ENCODE measurements at regions not wholly inside any gene's neighbourhood (a gene's known extent, or its start where the extent isn't known, plus 50 kb on each side); places are given as distances from the start of the nearest gene placed in this dataset.

DNA sequence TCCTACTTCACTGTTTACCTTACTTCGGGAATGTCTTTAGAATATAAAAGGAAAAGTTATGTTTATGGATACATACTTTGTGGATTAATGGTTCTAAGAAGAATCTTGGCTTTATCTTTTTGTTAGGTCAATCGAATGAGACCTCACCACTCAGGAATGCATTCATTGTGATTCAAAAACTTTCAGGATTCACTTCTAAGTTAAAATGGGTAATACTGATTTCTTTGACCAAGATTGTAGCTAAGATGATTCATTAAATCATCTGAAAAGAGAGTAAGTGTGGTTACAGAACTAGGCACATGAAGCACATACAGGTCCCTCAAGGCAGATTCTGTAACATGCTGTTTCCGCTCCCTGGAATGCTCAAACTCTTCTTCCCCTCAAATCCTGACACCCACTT is 716.4 kb downstream of the KCNA4 start:
- TF ChIP-seq ARNT (IDR thresholded peaks at IDR 0.05): no peak
- no peak for TF ChIP-seq SUZ12 (IDR thresholded peaks at IDR 0.05)
- TF ChIP-seq ZNF384 (IDR thresholded peaks at IDR 0.05): no peak
- TF ChIP-seq BHLHE40 (IDR thresholded peaks at IDR 0.05; ENCODE audit: borderline replicate concordance): no peak
- no peak for TF ChIP-seq FOXM1 (IDR thresholded peaks at IDR 0.05; ENCODE audit: borderline replicate concordance)
- TF ChIP-seq ELF4 (IDR thresholded peaks at IDR 0.05): no peak
- no peak for TF ChIP-seq PKNOX1 (IDR thresholded peaks at IDR 0.05)
- no peak for TF ChIP-seq NFRKB (IDR thresholded peaks at IDR 0.05)
- TF ChIP-seq FOXK2 (IDR thresholded peaks at IDR 0.05): no peak
- no peak for TF ChIP-seq HDGF (IDR thresholded peaks at IDR 0.05; ENCODE audit: borderline replicate concordance)
- no peak for TF ChIP-seq FOXA1 (IDR thresholded peaks at IDR 0.05)
- TF ChIP-seq CTBP1 (IDR thresholded peaks at IDR 0.05; ENCODE audit: borderline replicate concordance): no peak
- TF ChIP-seq L3MBTL2 (conservative IDR thresholded peaks at IDR 0.05): no peak
- no peak for TF ChIP-seq TARDBP (IDR thresholded peaks at IDR 0.05)
- no peak for TF ChIP-seq SP1 (IDR thresholded peaks at IDR 0.05)
- no peak for TF ChIP-seq LEF1 (IDR thresholded peaks at IDR 0.05; ENCODE audit: borderline replicate concordance)
- CTCF ChIA-PET: no interaction called here
- no peak for DNase-seq (ENCODE audit: extremely low spot score)
- POLR2A ChIA-PET: no interaction called here

- ChIA-PET POLR2A (no interaction called here), CTCF (no interaction called here)
- TF ChIP-seq FOXK2 (IDR thresholded peaks at IDR 0.05) (no peak), LEF1 (IDR thresholded peaks at IDR 0.05; ENCODE audit: borderline replicate concordance) (no peak), L3MBTL2 (conservative IDR thresholded peaks at IDR 0.05) (no peak), FOXA1 (IDR thresholded peaks at IDR 0.05) (no peak), PKNOX1 (IDR thresholded peaks at IDR 0.05) (no peak), SUZ12 (IDR thresholded peaks at IDR 0.05) (no peak), HDGF (IDR thresholded peaks at IDR 0.05; ENCODE audit: borderline replicate concordance) (no peak), ZNF384 (IDR thresholded peaks at IDR 0.05) (no peak), ELF4 (IDR thresholded peaks at IDR 0.05) (no peak), FOXM1 (IDR thresholded peaks at IDR 0.05; ENCODE audit: borderline replicate concordance) (no peak), BHLHE40 (IDR thresholded peaks at IDR 0.05; ENCODE audit: borderline replicate concordance) (no peak), TARDBP (IDR thresholded peaks at IDR 0.05) (no peak), ARNT (IDR thresholded peaks at IDR 0.05) (no peak), SP1 (IDR thresholded peaks at IDR 0.05) (no peak), CTBP1 (IDR thresholded peaks at IDR 0.05; ENCODE audit: borderline replicate concordance) (no peak), NFRKB (IDR thresholded peaks at IDR 0.05) (no peak)
- DNase-seq (ENCODE audit: extremely low spot score): no peak
Observed at GRCh38 chr11:29296680-29297079, 720.1 kb downstream of the KCNA4 start.

DNA sequence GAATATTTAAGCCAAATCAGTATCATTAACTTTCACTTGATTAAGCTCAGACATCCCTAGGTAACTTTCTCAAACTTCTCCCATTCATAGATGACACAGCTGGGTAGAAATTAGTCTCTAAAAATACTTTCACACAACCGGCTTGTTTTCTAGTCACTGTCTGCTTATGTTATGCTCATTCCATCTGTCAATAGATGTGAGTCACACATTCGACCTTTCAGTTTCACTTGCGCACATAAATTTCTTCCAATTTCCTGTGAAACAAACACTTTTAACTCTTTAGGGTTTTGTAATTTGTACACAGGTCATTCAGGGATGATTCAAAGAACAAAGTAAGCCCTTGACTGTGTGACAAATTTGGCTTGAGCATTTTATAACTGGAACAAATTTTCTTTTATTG is 723.0 kb downstream of the KCNA4 start:
- ChIA-PET POLR2A (no interaction called here), CTCF (no interaction called here)
- no peak for DNase-seq (ENCODE audit: extremely low spot score)
- TF ChIP-seq PKNOX1 (IDR thresholded peaks at IDR 0.05): no peak
- TF ChIP-seq ZNF384 (IDR thresholded peaks at IDR 0.05): no peak
- no peak for TF ChIP-seq L3MBTL2 (conservative IDR thresholded peaks at IDR 0.05)
- no peak for TF ChIP-seq SP1 (IDR thresholded peaks at IDR 0.05)
- no peak for TF ChIP-seq FOXM1 (IDR thresholded peaks at IDR 0.05; ENCODE audit: borderline replicate concordance)
- TF ChIP-seq ARNT (IDR thresholded peaks at IDR 0.05): no peak

DNA sequence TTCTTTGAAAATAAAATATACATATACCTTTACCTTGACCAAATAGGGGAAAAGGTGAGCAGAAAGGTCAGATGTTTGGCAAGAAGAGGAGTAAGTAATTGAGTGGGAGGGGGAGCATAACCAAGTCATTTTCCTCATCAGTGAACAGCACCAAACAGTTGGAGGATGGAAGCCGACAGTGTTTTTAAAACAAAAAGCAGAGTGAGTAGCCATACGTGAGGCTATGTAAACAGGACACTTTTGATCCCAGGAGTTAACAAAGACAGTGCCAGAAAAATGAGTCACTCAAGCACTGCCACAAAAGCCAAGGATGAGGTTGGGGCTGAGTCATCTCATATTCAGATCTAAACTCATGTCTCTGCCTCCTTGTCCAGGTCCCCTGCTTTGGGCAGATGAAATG is 734.7 kb downstream of the KCNA4 start:
- ChIA-PET POLR2A (no interaction called here), CTCF (no interaction called here)
- no peak for TF ChIP-seq TARDBP (IDR thresholded peaks at IDR 0.05)
- TF ChIP-seq BHLHE40 (IDR thresholded peaks at IDR 0.05; ENCODE audit: borderline replicate concordance): no peak
- TF ChIP-seq ARNT (IDR thresholded peaks at IDR 0.05): no peak
- no peak for TF ChIP-seq HDGF (IDR thresholded peaks at IDR 0.05; ENCODE audit: borderline replicate concordance)
- no peak for TF ChIP-seq ELF4 (IDR thresholded peaks at IDR 0.05)
- DNase-seq (ENCODE audit: extremely low spot score): no peak

GRCh38 chr11:29281271-29281777 is 735.5 kb downstream of the KCNA4 start:
- TF ChIP-seq SUZ12 (IDR thresholded peaks at IDR 0.05) (no peak), HDGF (IDR thresholded peaks at IDR 0.05; ENCODE audit: borderline replicate concordance) (no peak), ELF4 (IDR thresholded peaks at IDR 0.05) (no peak), SP1 (IDR thresholded peaks at IDR 0.05) (no peak), L3MBTL2 (conservative IDR thresholded peaks at IDR 0.05) (no peak), CTBP1 (IDR thresholded peaks at IDR 0.05; ENCODE audit: borderline replicate concordance) (no peak), ARNT (IDR thresholded peaks at IDR 0.05) (no peak), TARDBP (IDR thresholded peaks at IDR 0.05) (no peak), LEF1 (IDR thresholded peaks at IDR 0.05; ENCODE audit: borderline replicate concordance) (no peak)
- ChIA-PET POLR2A (no interaction called here), CTCF (no interaction called here)
- no peak for DNase-seq (ENCODE audit: extremely low spot score)

DNA sequence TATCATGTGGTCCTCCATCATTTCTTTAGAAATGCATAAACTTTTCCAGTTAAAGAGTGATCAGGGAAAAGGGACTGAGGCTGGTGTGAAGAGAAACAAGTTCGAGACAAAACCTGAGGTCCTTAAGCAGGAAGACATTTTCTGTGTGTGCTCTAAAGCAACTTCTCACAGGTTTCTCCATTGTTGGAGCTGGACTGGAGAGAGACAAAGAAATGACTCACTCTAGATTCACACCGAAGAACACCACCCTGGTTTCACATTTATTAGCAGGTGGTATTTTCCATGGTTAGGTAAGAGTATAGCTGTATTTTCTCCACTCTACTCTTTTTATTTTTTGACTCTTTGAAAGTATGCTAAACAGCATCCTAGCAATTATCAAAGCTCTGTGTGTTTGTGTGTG is 736.4 kb downstream of the KCNA4 start:
- ChIA-PET CTCF (no interaction called here), POLR2A (no interaction called here)
- no peak for TF ChIP-seq L3MBTL2 (conservative IDR thresholded peaks at IDR 0.05)
- no peak for TF ChIP-seq ARNT (IDR thresholded peaks at IDR 0.05)
- TF ChIP-seq FOXK2 (IDR thresholded peaks at IDR 0.05): no peak
- TF ChIP-seq TARDBP (IDR thresholded peaks at IDR 0.05): no peak
- TF ChIP-seq ELF4 (IDR thresholded peaks at IDR 0.05): no peak
- no peak for TF ChIP-seq HDGF (IDR thresholded peaks at IDR 0.05; ENCODE audit: borderline replicate concordance)
- no peak for TF ChIP-seq SP1 (IDR thresholded peaks at IDR 0.05)
- no peak for TF ChIP-seq CTBP1 (IDR thresholded peaks at IDR 0.05; ENCODE audit: borderline replicate concordance)
- TF ChIP-seq FOXM1 (IDR thresholded peaks at IDR 0.05; ENCODE audit: borderline replicate concordance): no peak
- no peak for TF ChIP-seq NFRKB (IDR thresholded peaks at IDR 0.05)
- no peak for TF ChIP-seq FOXA1 (IDR thresholded peaks at IDR 0.05)
- no peak for TF ChIP-seq LEF1 (IDR thresholded peaks at IDR 0.05; ENCODE audit: borderline replicate concordance)
- no peak for TF ChIP-seq BHLHE40 (IDR thresholded peaks at IDR 0.05; ENCODE audit: borderline replicate concordance)
- TF ChIP-seq PKNOX1 (IDR thresholded peaks at IDR 0.05): no peak
- no peak for TF ChIP-seq ZNF384 (IDR thresholded peaks at IDR 0.05)
- no peak for TF ChIP-seq SUZ12 (IDR thresholded peaks at IDR 0.05)
- no peak for DNase-seq (ENCODE audit: extremely low spot score)
